ENCODE measurements at regions not wholly inside any gene's neighbourhood (a gene's known extent, or its start where the extent isn't known, plus 50 kb on each side); places are given as distances from the start of the nearest gene placed in this dataset.

GRCh38 chrX:99461223-99461622 is 948.9 kb downstream of the PCDH19 start:
- Histone ChIP-seq H4K5ac (ENCODE audit: insufficient read length, low read depth, low read length) (no peak overlapping the region), H3K23ac (ENCODE audit: insufficient read length) (no peak overlapping the region), H3K4ac (replicated peaks; ENCODE audit: insufficient read length, low read depth, low read length) (no peak overlapping the region), H3K9me3 (ENCODE audit: insufficient read depth in 2 of 2, low read depth in 1 of 2, low read length in 1 of 2) (no peaks in the 10 kb centered on the region), H3K4me1 (replicated peaks in 1 of 4; ENCODE audit: control insufficient read depth in 3 of 4, insufficient read depth in 4 of 4, low read length in 3 of 4) (no peaks in the 10 kb centered on the region), H3K56ac (replicated peaks; ENCODE audit: insufficient read length, low read depth, low read length) (no peak overlapping the region), H3K4me2 (ENCODE audit: insufficient read depth in 1 of 2, low read depth in 2 of 2, low read length in 2 of 2) (no peak overlapping the region), H2AK5ac (ENCODE audit: low read depth, low read length) (no peak overlapping the region), H3K4me3 (ENCODE audit: extremely low read depth in 1 of 4, insufficient read depth in 2 of 4, low read depth in 3 of 4, low read length in 4 of 4) (no peak overlapping the region), H3K27ac (ENCODE audit: low read depth, low read length) (no peak overlapping the region), H2BK20ac (ENCODE audit: low read length) (no peak overlapping the region), H3K9ac (replicated peaks in 1 of 4; ENCODE audit: extremely low read depth in 1 of 4, low read depth in 3 of 4, low read length in 3 of 4) (no peak overlapping the region), H2AFZ (ENCODE audit: low read length) (no peak overlapping the region), H4K91ac (replicated peaks; ENCODE audit: insufficient read length, low read length) (no peak overlapping the region), H3K79me1 (ENCODE audit: low read depth, low read length) (no peaks in the 10 kb centered on the region), H2BK120ac (replicated peaks; ENCODE audit: low read depth, low read length) (no peak overlapping the region), H2BK15ac (ENCODE audit: low read length) (no peak overlapping the region), H2BK12ac (ENCODE audit: low read depth, low read length) (no peak overlapping the region), H3K23me2 (ENCODE audit: low read depth, low read length) (no peaks in the 10 kb centered on the region), H4K8ac (ENCODE audit: extremely low read depth, insufficient read depth, low read length) (no peak overlapping the region), H2BK5ac (ENCODE audit: low read depth, low read length) (no peak overlapping the region), H3K14ac (ENCODE audit: insufficient read length) (no peak overlapping the region), H4K20me1 (replicated peaks in 1 of 2; ENCODE audit: control insufficient read depth in 1 of 2, insufficient read depth in 2 of 2, low read length in 2 of 2) (no peaks in the 10 kb centered on the region), H3K36me3 (ENCODE audit: control insufficient read depth in 2 of 4, insufficient read depth in 4 of 4, low read length in 3 of 4) (no peaks in the 10 kb centered on the region), H3K27me3 (replicated peaks in 1 of 4; ENCODE audit: control insufficient read depth in 3 of 4, extremely low read depth in 1 of 4, insufficient read depth in 3 of 4, low read length in 3 of 4) (no peaks in the 10 kb centered on the region), H3K18ac (ENCODE audit: extremely low read depth, low read length) (no peak overlapping the region), H3K79me2 (ENCODE audit: control insufficient read depth in 1 of 2, insufficient read depth in 2 of 2, low read length in 2 of 2) (no peaks in the 10 kb centered on the region)
- CTCF ChIA-PET (ENCODE audit: partially characterized antibody) = interaction anchor here (1.1 kb wide), 1 partner anchor 23 kb away, joined by 3 read pairs; no protein-coding TSS in a partner anchor
- DNase-seq (ENCODE audit: low read depth in 1 of 2, low spot score in 2 of 2) (no peak), FAIRE-seq (no peak)
- 86% methylated on average over 4 of the region's 4 CpGs; no CpG with 5 or more reads in 1 of the 2 experiments for WGBS, 2 experiments (ENCODE audit: extremely low coverage in 1 of 2, insufficient coverage in 1 of 2, insufficient read length in 1 of 2, insufficient replicate concordance in 2 of 2, low coverage in 1 of 2, low lambda C conversion rate in 2 of 2, missing lambda C conversion rate in 1 of 2)
- POLR2A ChIA-PET (ENCODE audit: partially characterized antibody) = no interaction called here
- TF ChIP-seq EP300 (IDR thresholded peaks at IDR 0.05; ENCODE audit: borderline replicate concordance in 1 of 2, low read depth in 2 of 2, low read length in 2 of 2) = no peak
- TF ChIP-seq BRCA1 (IDR thresholded peaks at IDR 0.05; ENCODE audit: low read depth, low read length) = no peak
- no peak for TF ChIP-seq YY1 (IDR thresholded peaks at IDR 0.05; ENCODE audit: low read depth, low read length)
- TF ChIP-seq TBP (IDR thresholded peaks at IDR 0.05; ENCODE audit: low read depth, low read length) = no peak

All from H1 (cell line).